Transverse colon (tissue), 4 donors: ENCODE measurements at regions not wholly inside any gene's neighbourhood (a gene's known extent, or its start where the extent isn't known, plus 50 kb on each side); places are given as distances from the start of the nearest gene placed in this dataset.

Experiments used
- DNase-seq: peaks from one replicate; pipeline ENCODE4 v3.0.0-alpha.2; 2019
- H3K27ac ChIP-seq, 4 donors: fragments of 200-600 bp; sonication (generic); 2 replicates each; pipeline ENCODE4 v1.5.1; 2016 to 2018; ENCODE audit warnings: inconsistent platforms in 4 of 4
- H3K27me3 ChIP-seq: fragments of 200-600 bp; sonication (generic); 2 replicates; pipeline ENCODE4 v1.5.1; 2017; ENCODE audit warnings: inconsistent platforms
- H3K36me3 ChIP-seq, 4 donors: fragments of 200-600 bp; sonication (generic); 2 replicates each; pipeline ENCODE4 v1.5.1; 2017 to 2019; ENCODE audit warnings: inconsistent platforms in 4 of 4
- H3K4me1 ChIP-seq, 4 donors: fragments of 200-600 bp; sonication (generic); 2 replicates each; pipeline ENCODE4 v1.5.1; 2017 to 2020; ENCODE audit warnings: inconsistent platforms in 4 of 4
- H3K4me3 ChIP-seq, 4 donors: fragments of 200-600 bp; sonication (generic); 1 replicate in 1 of 4; 2 replicates in 3 of 4; pipeline versions ENCODE4 v1.5.1 to v1.6.1; 2017 to 2019; ENCODE audit warnings: inconsistent platforms in 4 of 4
- H3K9me3 ChIP-seq, 2 donors: fragments of 200-600 bp; sonication (generic); 2 replicates each; pipeline ENCODE4 v1.5.1; 2017 to 2019; ENCODE audit warnings: inconsistent platforms in 2 of 2
- CTCF ChIP-seq, 5 experiments: fragments of 200-600 bp in 3 of 5; fragments of 450-650 bp in 2 of 5; sonication (generic) in 3 of 5; IDR thresholded peaks; 1 replicate in 2 of 5; 2 replicates in 3 of 5; pipeline ENCODE4 v1.5.1; 2016 to 2017; ENCODE audit warnings: antibody characterized with exemption in 5 of 5, inconsistent platforms in 3 of 5, mild to moderate bottlenecking in 2 of 5, moderate library complexity in 1 of 5
- EP300 ChIP-seq: sonication (generic); formaldehyde crosslinking; IDR thresholded peaks from one replicate; pipeline ENCODE4 v1.6.1; 2017; ENCODE audit warnings: antibody characterized with exemption, low read depth
- POLR2A ChIP-seq: fragments of 450-650 bp; IDR thresholded peaks from one replicate; pipeline ENCODE4 v1.6.1; 2016; ENCODE audit warnings: antibody characterized with exemption, mild to moderate bottlenecking, moderate library complexity
- POLR2AphosphoS5 ChIP-seq, 3 donors: sonication (generic); formaldehyde crosslinking; IDR thresholded peaks; one replicate each; pipeline ENCODE4 v1.6.1; 2016; ENCODE audit warnings: antibody characterized with exemption in 3 of 3
- WGBS, 2 donors: methylation state at CpG; one replicate each; pipeline ENCODE4 v1.1.5; 2018; ENCODE audit warnings: low coverage in 1 of 2; 5-methylcytosine and 5-hydroxymethylcytosine counted together
- in situ Hi-C, 4 donors: fragments of 200-750 bp; cut with MboI; loops; one replicate each; pipeline versions ENCODE4 v1.15.0 to v1.15.1; 2017; ENCODE audit warnings: low sequenced_read_pairs in 3 of 4, low pct_ligation_motif_present in 1 of 4, low pct_unique_long_range_greater_than_20kb in 1 of 4
- intact Hi-C: fragments of 100-400 bp; cut with DNase I; formaldehyde crosslinking; loops from one replicate; pipeline ENCODE4 v1.15.1; 2023; ENCODE audit warnings: low total_unique reads

GRCh38 chr5:175045820-175046219, 321.4 kb downstream of the MSX2 start:
- intact Hi-C loops = no loop called here
- WGBS, 2 donors = 55 to 73% methylated on average over 5 of the region's 5 CpGs
- in situ Hi-C loops = no loop called here
- no peak for DNase-seq
- Histone ChIP-seq H3K4me3 (no peak overlapping the region), H3K4me1 (no peaks in the 10 kb centered on the region), H3K36me3 (no peaks in the 10 kb centered on the region), H3K27me3 (no peaks in the 10 kb centered on the region), H3K27ac (no peak overlapping the region), H3K9me3 (no peaks in the 10 kb centered on the region)
- no peak for TF ChIP-seq CTCF (IDR thresholded peaks at IDR 0.05)
- no peak for TF ChIP-seq POLR2AphosphoS5 (IDR thresholded peaks at IDR 0.05)
- no peak for TF ChIP-seq EP300
- TF ChIP-seq POLR2A = no peak

GRCh38 chr5:175037820-175038219, 313.4 kb downstream of the MSX2 start:
- intact Hi-C loops (no loop called here), in situ Hi-C loops (no loop called here)
- H3K36me3 ChIP-seq = no peaks in the 10 kb centered on the region
- H3K4me3 ChIP-seq = no peak overlapping the region
- H3K27me3 ChIP-seq = no peaks in the 10 kb centered on the region
- H3K4me1 ChIP-seq = no peaks in the 10 kb centered on the region
- no peak for TF ChIP-seq POLR2A
- TF ChIP-seq POLR2AphosphoS5 (IDR thresholded peaks at IDR 0.05) = no peak
- no peak for TF ChIP-seq EP300
- no peak for TF ChIP-seq CTCF (IDR thresholded peaks at IDR 0.05)
- DNase-seq = no peak
- H3K27ac ChIP-seq = no peak overlapping the region
- no peaks in the 10 kb centered on the region for H3K9me3 ChIP-seq
- WGBS, 2 donors = 93% methylated on average over 2 of the region's 2 CpGs; no CpG with 5 or more reads in 1 of the 2 donors

- no peaks in the 10 kb centered on the region for H3K36me3 ChIP-seq
- DNase-seq = no peak
- in situ Hi-C loops = no loop called here
- no peak overlapping the region for H3K4me3 ChIP-seq
- no peaks in the 10 kb centered on the region for H3K4me1 ChIP-seq
- no peaks in the 10 kb centered on the region for H3K9me3 ChIP-seq
- H3K27me3 ChIP-seq = no peaks in the 10 kb centered on the region
- intact Hi-C loops = no loop called here
- TF ChIP-seq POLR2AphosphoS5 (IDR thresholded peaks at IDR 0.05) (no peak), POLR2A (no peak), EP300 (no peak), CTCF (IDR thresholded peaks at IDR 0.05) (no peak)
- 0% methylated on average over 1 of the region's 1 CpG; no CpG with 5 or more reads in 1 of the 2 donors for WGBS, 2 donors
- H3K27ac ChIP-seq = no peak overlapping the region
Observed at GRCh38 chr5:175035882-175036533, 311.6 kb downstream of the MSX2 start.

GRCh38 chr5:175034924-175035323, 310.5 kb downstream of the MSX2 start:
- Histone ChIP-seq H3K4me1 (no peaks in the 10 kb centered on the region), H3K27me3 (no peaks in the 10 kb centered on the region), H3K36me3 (no peaks in the 10 kb centered on the region), H3K9me3 (no peaks in the 10 kb centered on the region), H3K27ac (no peak overlapping the region), H3K4me3 (no peak overlapping the region)
- intact Hi-C loops (no loop called here), in situ Hi-C loops (no loop called here)
- 84 to 88% methylated on average over 3 of the region's 3 CpGs for WGBS, 2 donors
- no peak for DNase-seq
- no peak for TF ChIP-seq EP300
- no peak for TF ChIP-seq POLR2AphosphoS5 (IDR thresholded peaks at IDR 0.05)
- no peak for TF ChIP-seq CTCF (IDR thresholded peaks at IDR 0.05)
- no peak for TF ChIP-seq POLR2A
